Breast epithelium (tissue), 3 donors: ENCODE measurements at regions not wholly inside any gene's neighbourhood (a gene's known extent, or its start where the extent isn't known, plus 50 kb on each side); places are given as distances from the start of the nearest gene placed in this dataset.

Experiments
- CTCF ChIP-seq, 3 donors: fragments of 450-650 bp; IDR thresholded peaks; one replicate each; pipeline ENCODE4 v1.5.1; 2016 to 2017; ENCODE audit warnings: antibody characterized with exemption in 3 of 3, mild to moderate bottlenecking in 3 of 3, moderate library complexity in 3 of 3
- POLR2A ChIP-seq: fragments of 450-650 bp; IDR thresholded peaks from one replicate; pipeline ENCODE4 v1.6.1; 2016; ENCODE audit warnings: antibody characterized with exemption, mild to moderate bottlenecking, moderate library complexity
- POLR2AphosphoS5 ChIP-seq, 3 donors: sonication (generic); formaldehyde crosslinking; IDR thresholded peaks; one replicate each; pipeline ENCODE4 v1.6.1; 2017; ENCODE audit warnings: antibody characterized with exemption in 3 of 3

GRCh38 chr1:47532921-47533792 lies 95.3 kb downstream of the FOXD2 start:
- TF ChIP-seq POLR2AphosphoS5 (IDR thresholded peaks at IDR 0.05), result no peak
- no peak for TF ChIP-seq CTCF (IDR thresholded peaks at IDR 0.05)
- no peak for TF ChIP-seq POLR2A
